ENCODE measurements at regions not wholly inside any gene's neighbourhood (a gene's known extent, or its start where the extent isn't known, plus 50 kb on each side); places are given as distances from the start of the nearest gene placed in this dataset.
"Not testable (repeated sequence)": the region's sequence is repeated elsewhere in the genome, so short reads cannot be mapped to it uniquely, and the experiment has no call there.

DNA sequence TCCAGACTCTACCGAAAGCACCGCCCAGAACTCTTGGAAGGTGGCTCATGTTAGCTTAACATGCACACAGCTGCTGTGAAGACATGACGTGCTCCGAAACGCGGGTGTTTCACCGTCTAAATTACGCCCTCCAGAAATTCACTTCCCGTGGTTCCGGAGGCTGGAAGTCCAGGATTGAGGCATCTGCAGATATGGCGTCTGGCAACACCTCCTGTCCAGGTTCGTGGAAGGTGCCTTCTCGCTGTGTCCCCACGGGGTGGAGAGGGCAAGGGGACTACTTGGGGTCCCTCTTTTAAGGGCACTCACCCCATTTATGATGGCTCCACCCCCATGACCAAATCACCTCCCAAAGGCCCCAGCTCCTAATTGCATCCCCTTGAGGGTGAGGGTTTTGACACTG, 348.0 kb upstream of the IRX2 start:
- TF ChIP-seq, protein P1, sequence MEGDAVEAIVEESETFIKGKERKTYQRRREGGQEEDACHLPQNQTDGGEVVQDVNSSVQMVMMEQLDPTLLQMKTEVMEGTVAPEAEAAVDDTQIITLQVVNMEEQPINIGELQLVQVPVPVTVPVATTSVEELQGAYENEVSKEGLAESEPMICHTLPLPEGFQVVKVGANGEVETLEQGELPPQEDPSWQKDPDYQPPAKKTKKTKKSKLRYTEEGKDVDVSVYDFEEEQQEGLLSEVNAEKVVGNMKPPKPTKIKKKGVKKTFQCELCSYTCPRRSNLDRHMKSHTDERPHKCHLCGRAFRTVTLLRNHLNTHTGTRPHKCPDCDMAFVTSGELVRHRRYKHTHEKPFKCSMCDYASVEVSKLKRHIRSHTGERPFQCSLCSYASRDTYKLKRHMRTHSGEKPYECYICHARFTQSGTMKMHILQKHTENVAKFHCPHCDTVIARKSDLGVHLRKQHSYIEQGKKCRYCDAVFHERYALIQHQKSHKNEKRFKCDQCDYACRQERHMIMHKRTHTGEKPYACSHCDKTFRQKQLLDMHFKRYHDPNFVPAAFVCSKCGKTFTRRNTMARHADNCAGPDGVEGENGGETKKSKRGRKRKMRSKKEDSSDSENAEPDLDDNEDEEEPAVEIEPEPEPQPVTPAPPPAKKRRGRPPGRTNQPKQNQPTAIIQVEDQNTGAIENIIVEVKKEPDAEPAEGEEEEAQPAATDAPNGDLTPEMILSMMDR (IDR thresholded peaks at IDR 0.05; ENCODE audit: borderline replicate concordance, control extremely low read depth, extremely low read depth, insufficient read depth, missing control alignments) = no peak
- in situ Hi-C loops (cut with MboI; ENCODE audit: low sequenced_read_pairs, unreplicated experiment) = no loop called here
- no peak for DNase-seq (ENCODE audit: low spot score)

DNA sequence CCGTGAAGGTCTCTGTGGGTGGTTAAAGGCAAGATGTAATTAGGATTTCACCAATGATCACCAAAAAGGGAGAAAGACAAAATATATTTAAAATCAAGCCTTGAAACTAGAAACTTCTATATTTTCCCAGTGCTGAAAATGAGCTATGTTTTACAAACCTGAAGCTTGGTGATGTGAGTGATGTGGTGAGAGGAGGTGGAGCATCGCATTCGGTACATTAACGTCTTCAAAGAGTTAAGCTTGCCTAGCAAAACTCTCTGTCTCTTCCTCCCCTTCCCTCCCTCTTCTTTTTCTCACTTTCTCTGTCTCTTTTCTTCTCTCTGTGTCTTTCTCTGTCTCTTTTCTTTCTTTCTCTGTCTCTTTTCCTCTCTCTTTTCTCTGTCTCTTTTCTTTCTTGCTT, 347.3 kb upstream of the IRX2 start:
- TF ChIP-seq, protein P1 (IDR thresholded peaks at IDR 0.05; ENCODE audit: borderline replicate concordance, control extremely low read depth, extremely low read depth, insufficient read depth, missing control alignments) = no peak
- no peak for DNase-seq (ENCODE audit: low spot score)
- in situ Hi-C loops (cut with MboI; ENCODE audit: low sequenced_read_pairs, unreplicated experiment) = no loop called here

DNA sequence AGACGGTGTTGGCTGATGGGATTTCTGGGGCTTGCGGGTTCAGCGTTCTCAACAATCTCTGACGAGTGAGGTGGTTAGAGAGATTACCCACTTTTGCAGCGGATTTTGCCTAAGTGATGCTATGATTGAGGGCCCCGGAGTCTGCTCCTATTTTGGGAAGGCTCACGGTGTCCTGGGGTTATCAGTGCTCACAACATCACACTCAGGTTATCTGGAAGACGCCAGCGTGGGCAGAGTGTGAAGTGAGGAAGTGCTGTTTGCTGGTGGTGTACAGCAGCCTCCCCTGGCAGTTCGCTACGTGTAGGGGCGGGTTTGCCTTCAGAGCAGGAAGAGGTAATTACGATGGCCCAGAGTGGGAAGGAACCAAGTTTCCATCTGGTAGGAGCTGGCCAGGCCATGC, 341.2 kb upstream of the IRX2 start:
- DNase-seq (ENCODE audit: low spot score) = no peak
- in situ Hi-C loops (cut with MboI; ENCODE audit: low sequenced_read_pairs, unreplicated experiment) = no loop called here
- TF ChIP-seq, protein P1 (IDR thresholded peaks at IDR 0.05; ENCODE audit: borderline replicate concordance, control extremely low read depth, extremely low read depth, insufficient read depth, missing control alignments) = no peak

DNA sequence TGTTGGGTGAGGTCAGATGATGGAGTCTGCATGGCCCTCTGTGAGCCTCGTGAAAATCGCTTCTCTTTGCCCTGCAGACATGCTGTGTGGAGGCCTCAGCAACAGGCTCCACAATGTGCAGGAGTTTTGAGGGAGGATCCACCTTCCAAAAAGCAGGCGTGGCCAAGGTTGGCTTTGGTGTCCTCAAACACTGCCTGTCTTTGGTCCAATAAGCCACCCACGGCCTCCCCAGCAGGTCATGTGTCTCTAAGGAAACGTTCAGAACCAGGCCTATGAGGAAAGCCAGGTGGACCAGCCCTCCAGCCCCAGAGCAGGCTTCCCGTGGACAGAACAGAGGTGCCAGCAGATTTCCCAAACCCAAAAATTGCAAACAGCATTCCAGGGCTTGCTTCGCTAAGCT, 340.7 kb upstream of the IRX2 start:
- DNase-seq (ENCODE audit: low spot score) = no peak
- in situ Hi-C loops (cut with MboI; ENCODE audit: low sequenced_read_pairs, unreplicated experiment) = no loop called here
- TF ChIP-seq, protein P1 (IDR thresholded peaks at IDR 0.05; ENCODE audit: borderline replicate concordance, control extremely low read depth, extremely low read depth, insufficient read depth, missing control alignments) = no peak

DNA sequence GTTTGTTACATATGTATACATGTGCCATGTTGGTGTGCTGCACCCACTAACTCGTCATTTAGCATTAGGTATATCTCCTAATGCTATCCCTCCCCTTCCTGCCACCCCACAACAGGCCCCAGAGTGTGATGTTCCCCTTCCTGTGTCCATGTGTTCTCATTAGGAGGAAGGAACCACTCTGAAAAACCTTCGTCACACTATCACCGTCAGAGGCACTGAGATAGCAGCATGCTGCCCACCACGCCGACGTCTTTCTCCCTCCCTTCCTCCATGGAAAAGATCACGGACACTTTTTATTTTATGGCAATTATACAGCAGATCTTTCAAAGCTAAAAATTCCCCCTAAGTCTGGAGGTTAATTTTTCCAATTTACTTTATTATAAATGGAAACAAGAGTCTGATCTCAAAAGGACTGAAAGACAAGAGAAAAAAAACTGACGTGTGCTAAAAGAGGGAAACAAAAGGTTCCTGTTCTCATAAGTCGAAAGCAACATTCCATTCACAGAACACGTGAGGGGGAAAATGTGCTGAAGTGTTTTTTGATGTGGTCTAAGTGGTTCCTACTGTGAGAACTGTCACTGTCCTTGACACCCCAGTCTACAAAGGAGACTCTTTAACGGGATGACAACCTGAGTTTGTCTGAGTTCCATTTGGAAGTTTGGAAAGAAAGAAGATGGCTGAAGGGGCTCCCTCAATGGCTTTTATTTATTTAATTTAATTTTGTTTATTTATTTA, 339.7 kb upstream of the IRX2 start:
- DNase-seq (ENCODE audit: low spot score) = no peak

DNA sequence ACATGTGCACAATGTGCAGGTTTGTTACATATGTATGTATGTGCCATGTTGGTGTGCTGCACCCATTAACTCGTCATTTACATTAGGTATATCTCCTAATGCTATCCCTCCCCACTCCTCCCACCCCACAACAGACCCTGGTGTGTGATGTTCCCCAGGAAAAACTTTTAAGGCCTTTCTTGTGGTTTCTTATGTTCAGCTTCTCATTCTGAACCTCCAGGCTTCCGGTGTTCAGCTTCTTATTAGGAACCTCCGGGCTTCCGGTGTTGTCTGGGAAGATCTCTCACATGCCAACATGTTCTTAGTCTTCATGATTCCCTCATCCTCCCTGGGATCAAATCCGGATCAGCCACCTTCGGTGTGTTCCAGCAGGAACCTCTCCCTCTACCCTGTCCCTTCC, 338.8 kb upstream of the IRX2 start:
- in situ Hi-C loops (cut with MboI; ENCODE audit: low sequenced_read_pairs, unreplicated experiment); DNase-seq (ENCODE audit: low spot score): not testable (repeated sequence)

More for the DNA sequence above, 339.7 kb upstream of the IRX2 start:
- TF ChIP-seq, protein P1 (IDR thresholded peaks at IDR 0.05; ENCODE audit: borderline replicate concordance, control extremely low read depth, extremely low read depth, insufficient read depth, missing control alignments) = no peak
- in situ Hi-C loops (cut with MboI; ENCODE audit: low sequenced_read_pairs, unreplicated experiment) = no loop called here

DNA sequence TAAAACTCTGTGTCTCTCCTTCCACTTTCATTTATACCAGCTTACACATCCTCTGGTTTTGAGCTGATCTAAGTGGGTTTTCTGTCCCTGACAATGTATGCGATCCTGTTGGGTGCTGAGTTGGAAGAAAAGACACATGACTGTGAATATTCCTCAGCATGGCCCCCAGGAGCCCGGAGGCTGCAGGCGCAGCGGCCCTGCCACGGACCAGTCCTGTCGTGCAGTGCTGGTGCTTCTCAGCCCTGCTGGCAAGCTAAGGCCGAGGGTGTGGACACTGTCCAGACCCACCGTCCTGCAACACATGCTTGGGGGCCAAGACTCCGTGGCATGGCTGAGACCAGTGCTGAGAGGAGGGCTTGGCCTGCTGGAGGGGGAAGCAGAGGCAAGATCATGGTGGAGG, 328.9 kb upstream of the IRX2 start:
- TF ChIP-seq, protein P1 (IDR thresholded peaks at IDR 0.05; ENCODE audit: borderline replicate concordance, control extremely low read depth, extremely low read depth, insufficient read depth, missing control alignments) = no peak
- DNase-seq (ENCODE audit: low spot score) = no peak
- in situ Hi-C loops (cut with MboI; ENCODE audit: low sequenced_read_pairs, unreplicated experiment) = no loop called here
